ENCODE measurements at regions not wholly inside any gene's neighbourhood (a gene's known extent, or its start where the extent isn't known, plus 50 kb on each side); places are given as distances from the start of the nearest gene placed in this dataset.

- TF ChIP-seq FOXK1 (CRISPR knock-in tag; IDR thresholded peaks at IDR 0.05) = no peak
- TF ChIP-seq MLX (CRISPR knock-in tag; IDR thresholded peaks at IDR 0.05) = no peak
These were observed 396.0 kb downstream of the SOCS6 start (continued) for GRCh38 chr18:70684821-70685220.

GRCh38 chr18:70683263-70683662 is 394.4 kb downstream of the SOCS6 start:
- no peak overlapping the region for H3K4me3 Mint-ChIP-seq
- no peak for TF ChIP-seq ELF4 (CRISPR knock-in tag; IDR thresholded peaks at IDR 0.05; ENCODE audit: low read depth)
- TF ChIP-seq ARID4B (CRISPR knock-in tag; IDR thresholded peaks at IDR 0.05; ENCODE audit: borderline replicate concordance) = no peak
- no peak for TF ChIP-seq KAT7 (CRISPR knock-in tag; IDR thresholded peaks at IDR 0.05; ENCODE audit: borderline replicate concordance)
- no peak for TF ChIP-seq USF2 (CRISPR knock-in tag; IDR thresholded peaks at IDR 0.05)
- no peak for TF ChIP-seq AR (CRISPR knock-in tag; IDR thresholded peaks at IDR 0.05)
- no peak for TF ChIP-seq TCF7 (CRISPR knock-in tag; IDR thresholded peaks at IDR 0.05; ENCODE audit: low read depth)
- TF ChIP-seq ZBTB43 (CRISPR knock-in tag; IDR thresholded peaks at IDR 0.05) = no peak
- no peak for TF ChIP-seq STAT6 (CRISPR knock-in tag; conservative IDR thresholded peaks at IDR 0.05; ENCODE audit: low read depth)
- TF ChIP-seq ZNF423 (CRISPR knock-in tag; IDR thresholded peaks at IDR 0.05) = no peak
- no peak for TF ChIP-seq CREM (CRISPR knock-in tag; IDR thresholded peaks at IDR 0.05)
- TF ChIP-seq SOX15 (CRISPR knock-in tag; IDR thresholded peaks at IDR 0.05) = no peak
- H3K36me3 Mint-ChIP-seq = peaks cover 60% of the 10 kb centered on the region
- DNase-seq (ENCODE audit: low spot score) (no peak), ATAC-seq (no peak)
- peaks cover 76% of the 10 kb centered on the region for H3K9me3 Mint-ChIP-seq
- H3K4me1 Mint-ChIP-seq = no peaks in the 10 kb centered on the region
- no peak overlapping the region for H3K27ac Mint-ChIP-seq
- peaks cover 2% of the 10 kb centered on the region; the same call in 1 of the 2 replicates for H3K27me3 Mint-ChIP-seq (ENCODE audit: low read depth)
- POLR2A ChIA-PET = no interaction called here
- CTCF ChIA-PET = no interaction called here
